H9 (cell line): ENCODE measurements at regions not wholly inside any gene's neighbourhood (a gene's known extent, or its start where the extent isn't known, plus 50 kb on each side); places are given as distances from the start of the nearest gene placed in this dataset.
"Not testable (repeated sequence)": the region's sequence is repeated elsewhere in the genome, so short reads cannot be mapped to it uniquely, and the experiment has no call there.

Source experiments
- DNase-seq: peaks from one replicate; pipeline ENCODE4 v3.0.0-alpha.2; 2017
- H2AFZ ChIP-seq: one replicate; pipeline ENCODE4 v1.6.1; 2013; ENCODE audit warnings: mild to moderate bottlenecking, low read length, control low read depth, moderate library complexity
- H2AK5ac ChIP-seq: 2 replicates; pipeline ENCODE4 v1.6.1; 2013; ENCODE audit warnings: low read length, control low read depth, mixed read lengths; ENCODE audit not compliant: insufficient read length
- H2BK120ac ChIP-seq: one replicate; pipeline ENCODE4 v1.6.1; 2013; ENCODE audit warnings: low read depth, mild to moderate bottlenecking, low read length, control low read depth, inconsistent platforms; ENCODE audit not compliant: poor library complexity, severe bottlenecking
- H2BK12ac ChIP-seq: 2 replicates; pipeline ENCODE4 v1.6.1; 2013; ENCODE audit warnings: low read length, control low read depth, mixed read lengths, low read depth; ENCODE audit not compliant: insufficient read length
- H2BK15ac ChIP-seq: 2 replicates; pipeline ENCODE4 v1.6.1; 2013; ENCODE audit warnings: low read depth, low read length, control low read depth
- H2BK20ac ChIP-seq: one replicate; pipeline ENCODE4 v1.6.1; 2013; ENCODE audit warnings: low read depth, mild to moderate bottlenecking, low read length, control low read depth, inconsistent platforms; ENCODE audit not compliant: poor library complexity, severe bottlenecking
- H2BK5ac ChIP-seq: 2 replicates; pipeline ENCODE4 v1.6.1; 2013; ENCODE audit warnings: low read length, control low read depth, mixed read lengths; ENCODE audit not compliant: insufficient read length
- H3K14ac ChIP-seq: 2 replicates; pipeline ENCODE4 v1.6.1; 2013; ENCODE audit warnings: low read length, control low read depth; ENCODE audit not compliant: insufficient read depth
- H3K18ac ChIP-seq: 2 replicates; pipeline ENCODE4 v1.6.1; 2013; ENCODE audit warnings: low read depth, mild to moderate bottlenecking, mixed read lengths, low read length, control low read depth; ENCODE audit not compliant: insufficient read length
- H3K23ac ChIP-seq: 2 replicates; pipeline ENCODE4 v1.6.1; 2013; ENCODE audit warnings: low read length, control low read depth, mixed read lengths, low read depth; ENCODE audit not compliant: insufficient read length
- H3K23me2 ChIP-seq: 2 replicates; pipeline ENCODE4 v1.6.1; 2013; ENCODE audit warnings: low read depth, mild to moderate bottlenecking, mixed read lengths, low read length, control low read depth; ENCODE audit not compliant: insufficient read length, poor library complexity, severe bottlenecking
- H3K27ac ChIP-seq: 2 replicates; pipeline ENCODE4 v1.5.1; 2013; ENCODE audit warnings: low read length, control low read depth, mixed read lengths, low read depth; ENCODE audit not compliant: insufficient read length
- H3K27me3 ChIP-seq: 2 replicates; pipeline ENCODE4 v1.6.1; 2013; ENCODE audit warnings: low read length, control low read depth, inconsistent platforms; ENCODE audit not compliant: insufficient read depth
- H3K4ac ChIP-seq: 2 replicates; pipeline ENCODE4 v1.6.1; 2013; ENCODE audit warnings: low read depth, mild to moderate bottlenecking, control low read depth, inconsistent platforms, low read length, moderate library complexity
- H3K4me1 ChIP-seq: 2 replicates; pipeline ENCODE4 v1.6.1; 2013; ENCODE audit warnings: low read length, control low read depth, inconsistent platforms; ENCODE audit not compliant: insufficient read depth
- H3K4me2 ChIP-seq: 2 replicates; pipeline ENCODE4 v1.6.1; 2013; ENCODE audit warnings: low read length, control low read depth, mixed read lengths; ENCODE audit not compliant: insufficient read length, insufficient read depth
- H3K56ac ChIP-seq: 2 replicates; pipeline ENCODE4 v1.6.1; 2013; ENCODE audit warnings: low read depth, mild to moderate bottlenecking, mixed read lengths, low read length, control low read depth; ENCODE audit not compliant: insufficient read length
- H3K79me1 ChIP-seq: 2 replicates; pipeline ENCODE4 v1.6.1; 2013; ENCODE audit warnings: low read depth, mild to moderate bottlenecking, moderate library complexity, low read length, control low read depth, inconsistent platforms; ENCODE audit not compliant: insufficient read depth, poor library complexity, severe bottlenecking
- H3K79me2 ChIP-seq: 2 replicates; pipeline ENCODE4 v1.6.1; 2013; ENCODE audit warnings: low read length, control low read depth, inconsistent platforms; ENCODE audit not compliant: insufficient read depth
- H3K9ac ChIP-seq: 2 replicates; pipeline ENCODE4 v1.6.1; 2013; ENCODE audit warnings: low read length, control low read depth, mixed read lengths; ENCODE audit not compliant: insufficient read length; ENCODE audit errors: extremely low read depth
- H3K9me3 ChIP-seq: one replicate; pipeline ENCODE4 v1.6.1; 2013; ENCODE audit warnings: low read depth, low read length, inconsistent platforms; ENCODE audit not compliant: control insufficient read depth
- H3T11ph ChIP-seq: one replicate; pipeline ENCODE4 v1.6.1; 2013; ENCODE audit warnings: mild to moderate bottlenecking, low read length, control low read depth, inconsistent platforms
- H4K20me1 ChIP-seq: one replicate; pipeline ENCODE4 v1.6.1; 2013; ENCODE audit not compliant: control insufficient read depth, insufficient read length, insufficient read depth
- H4K5ac ChIP-seq: 2 replicates; pipeline ENCODE4 v1.6.1; 2013; ENCODE audit warnings: low read depth, mild to moderate bottlenecking, mixed read lengths, low read length, control low read depth; ENCODE audit not compliant: insufficient read length
- H4K8ac ChIP-seq: replicated peaks from 2 replicates; pipeline ENCODE4 v1.6.1; 2013; ENCODE audit warnings: low read length, control low read depth, mixed read lengths, low read depth; ENCODE audit not compliant: insufficient read length
- H4K91ac ChIP-seq: 2 replicates; pipeline ENCODE4 v1.6.1; 2013; ENCODE audit warnings: low read depth, mild to moderate bottlenecking, moderate library complexity, mixed read lengths, low read length, control low read depth; ENCODE audit not compliant: insufficient read length
- H3K27ac Mint-ChIP-seq, 3 experiments: 2 replicates in 2 of 3; 3 replicates in 1 of 3; pipeline ENCODE4 v1.8.0; 2020 to 2021; ENCODE audit warnings: mixed read lengths in 3 of 3, mild to moderate bottlenecking in 1 of 3, moderate library complexity in 1 of 3
- H3K27me3 Mint-ChIP-seq: 2 replicates; pipeline ENCODE4 v1.8.0; 2021; ENCODE audit warnings: low read depth, mild to moderate bottlenecking, moderate library complexity, mixed read lengths
- H3K36me3 Mint-ChIP-seq, 3 experiments: 2 replicates in 2 of 3; 3 replicates in 1 of 3; pipeline ENCODE4 v1.8.0; 2020 to 2021; ENCODE audit warnings: low read depth in 3 of 3, mixed read lengths in 3 of 3; ENCODE audit not compliant: insufficient read depth in 1 of 3
- H3K4me1 Mint-ChIP-seq, 2 experiments: 2 replicates each; pipeline ENCODE4 v1.8.0; 2020; ENCODE audit warnings: mixed read lengths in 2 of 2
- H3K4me3 Mint-ChIP-seq, 2 experiments: 2 replicates in 1 of 2; 3 replicates in 1 of 2; pipeline ENCODE4 v1.8.0; 2020 to 2021; ENCODE audit warnings: mild to moderate bottlenecking in 2 of 2, mixed read lengths in 2 of 2, moderate library complexity in 1 of 2
- H3K9me3 Mint-ChIP-seq, 2 experiments: 2 replicates in 1 of 2; 3 replicates in 1 of 2; pipeline ENCODE4 v1.8.0; 2020; ENCODE audit warnings: mild to moderate bottlenecking in 2 of 2, mixed read lengths in 2 of 2, moderate library complexity in 1 of 2
- WGBS: extraction: QIAGEN DNeasy Blood & Tissue Kit; methylation state at CpG from one replicate; pipeline ENCODE4 v1.1.7; 2013; ENCODE audit warnings: missing lambda C conversion rate, low lambda C conversion rate, mixed read lengths; ENCODE audit not compliant: insufficient read length; ENCODE audit errors: extremely low coverage; 5-methylcytosine and 5-hydroxymethylcytosine counted together
- TF ChIP-seq, protein P1 (sequence below): fragments of 200-600 bp; sonication (generic); conservative IDR thresholded peaks from 3 replicates; pipeline ENCODE4 v1.8.0; 2021; ENCODE audit warnings: antibody characterized with exemption, mild to moderate bottlenecking

DNA sequence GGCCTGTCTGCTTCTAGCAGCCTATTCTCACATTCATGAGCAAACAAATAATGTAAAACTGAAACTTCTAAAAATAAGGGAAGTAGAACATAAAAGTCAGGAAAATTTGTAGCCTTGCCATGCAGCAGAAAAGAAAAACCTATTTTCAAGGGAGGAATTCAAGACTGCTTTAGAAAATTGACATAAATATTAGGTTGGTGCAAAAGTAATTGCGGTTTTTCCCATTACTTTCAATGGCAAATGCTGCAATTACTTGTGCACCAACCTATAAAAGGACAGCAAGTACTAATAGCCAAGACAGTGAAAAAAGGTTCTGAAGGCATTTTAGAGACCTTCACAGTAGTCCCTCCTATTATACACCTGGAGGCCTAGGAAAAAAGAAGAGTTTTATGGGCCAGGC is 457.8 kb downstream of the KLHL4 start:
- H3K27ac Mint-ChIP-seq = no peak overlapping the region

DNA sequence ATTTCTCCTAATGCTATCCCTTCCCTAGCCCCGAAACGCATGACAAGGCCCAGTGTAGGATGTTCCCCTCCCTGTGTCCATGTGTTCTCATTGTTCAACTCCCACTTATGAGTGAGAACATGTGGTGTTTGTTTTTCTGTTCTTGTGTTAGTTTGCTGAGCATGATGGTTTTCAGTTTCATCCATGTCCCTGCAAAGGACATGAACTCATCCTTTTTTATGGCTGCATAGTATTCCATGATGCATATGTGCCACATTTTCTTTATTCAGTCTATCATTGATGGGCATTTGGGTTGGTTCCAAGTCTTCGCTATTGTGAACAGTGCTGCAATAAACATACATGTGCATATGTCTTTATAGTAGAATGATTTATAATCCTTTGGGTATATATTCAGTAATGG is 490.3 kb downstream of the KLHL4 start:
- H3K27me3 Mint-ChIP-seq = not testable (repeated sequence)

More for the DNA sequence above, 457.8 kb downstream of the KLHL4 start:
- H2BK20ac ChIP-seq = no peak overlapping the region
- no peak overlapping the region for H2BK5ac ChIP-seq
- no CpG with 5 or more reads among the region's 1 CpG for WGBS
- no peaks in the 10 kb centered on the region for H3K79me2 ChIP-seq
- peaks cover 5 to 15% (median 8%) of the 10 kb centered on the region in 3 experiments; a peak in 6 of 7 replicates for H3K36me3 Mint-ChIP-seq
- no peaks in the 10 kb centered on the region; a peak in 2 of 4 replicates for H3K4me1 Mint-ChIP-seq
- no peak overlapping the region for H2BK12ac ChIP-seq
- no peak overlapping the region for H4K8ac ChIP-seq
- no peak overlapping the region for H2AK5ac ChIP-seq
- no peaks in the 10 kb centered on the region for H4K20me1 ChIP-seq
- no peaks in the 10 kb centered on the region for H3K23me2 ChIP-seq
- H4K91ac ChIP-seq = no peak overlapping the region
- no peak overlapping the region for H3K56ac ChIP-seq
- H3K4me1 ChIP-seq = no peaks in the 10 kb centered on the region
- H3K27ac ChIP-seq = no peak overlapping the region
- H2BK120ac ChIP-seq = no peak overlapping the region
- no peaks in the 10 kb centered on the region for H3K9me3 ChIP-seq
- DNase-seq = no peak
- H3T11ph ChIP-seq = no peak overlapping the region
- no peaks in the 10 kb centered on the region for H3K27me3 Mint-ChIP-seq
- no peak overlapping the region for H3K18ac ChIP-seq
- no peak overlapping the region for H3K14ac ChIP-seq
- H2BK15ac ChIP-seq = no peak overlapping the region
- peaks cover 16 to 17% of the 10 kb centered on the region in 2 experiments; a peak in 4 of 5 replicates for H3K9me3 Mint-ChIP-seq
- H3K4me2 ChIP-seq = no peak overlapping the region
- H3K4ac ChIP-seq = no peak overlapping the region
- H2AFZ ChIP-seq = no peak overlapping the region
- H3K4me3 Mint-ChIP-seq = no peak overlapping the region
- no peaks in the 10 kb centered on the region for H3K27me3 ChIP-seq
- no peak overlapping the region for H3K23ac ChIP-seq
- no peaks in the 10 kb centered on the region for H3K79me1 ChIP-seq
- H4K5ac ChIP-seq = no peak overlapping the region
- TF ChIP-seq, protein P1, sequence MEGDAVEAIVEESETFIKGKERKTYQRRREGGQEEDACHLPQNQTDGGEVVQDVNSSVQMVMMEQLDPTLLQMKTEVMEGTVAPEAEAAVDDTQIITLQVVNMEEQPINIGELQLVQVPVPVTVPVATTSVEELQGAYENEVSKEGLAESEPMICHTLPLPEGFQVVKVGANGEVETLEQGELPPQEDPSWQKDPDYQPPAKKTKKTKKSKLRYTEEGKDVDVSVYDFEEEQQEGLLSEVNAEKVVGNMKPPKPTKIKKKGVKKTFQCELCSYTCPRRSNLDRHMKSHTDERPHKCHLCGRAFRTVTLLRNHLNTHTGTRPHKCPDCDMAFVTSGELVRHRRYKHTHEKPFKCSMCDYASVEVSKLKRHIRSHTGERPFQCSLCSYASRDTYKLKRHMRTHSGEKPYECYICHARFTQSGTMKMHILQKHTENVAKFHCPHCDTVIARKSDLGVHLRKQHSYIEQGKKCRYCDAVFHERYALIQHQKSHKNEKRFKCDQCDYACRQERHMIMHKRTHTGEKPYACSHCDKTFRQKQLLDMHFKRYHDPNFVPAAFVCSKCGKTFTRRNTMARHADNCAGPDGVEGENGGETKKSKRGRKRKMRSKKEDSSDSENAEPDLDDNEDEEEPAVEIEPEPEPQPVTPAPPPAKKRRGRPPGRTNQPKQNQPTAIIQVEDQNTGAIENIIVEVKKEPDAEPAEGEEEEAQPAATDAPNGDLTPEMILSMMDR = no peak
- H3K9ac ChIP-seq = no peak overlapping the region

More for the DNA sequence above, 490.3 kb downstream of the KLHL4 start:
- not testable (repeated sequence) for H3T11ph ChIP-seq, H4K20me1 ChIP-seq, H3K9me3 ChIP-seq, H3K4me1 ChIP-seq, H3K4me2 ChIP-seq, H3K79me1 ChIP-seq, H3K14ac ChIP-seq, H4K8ac ChIP-seq, H3K23me2 ChIP-seq, H4K5ac ChIP-seq, H2AFZ ChIP-seq, H3K4ac ChIP-seq, H3K27ac Mint-ChIP-seq, H3K23ac ChIP-seq, H3K9ac ChIP-seq, DNase-seq, H2BK5ac ChIP-seq, H4K91ac ChIP-seq, H3K27me3 ChIP-seq, H3K4me1 Mint-ChIP-seq, H3K18ac ChIP-seq, H3K4me3 Mint-ChIP-seq, H2BK120ac ChIP-seq, H3K79me2 ChIP-seq, H3K27ac ChIP-seq, H3K56ac ChIP-seq, H2BK12ac ChIP-seq, H2BK20ac ChIP-seq, H2AK5ac ChIP-seq, H2BK15ac ChIP-seq
- Mint-ChIP-seq H3K36me3 (peaks cover 4 to 16% (median 12%) of the 10 kb centered on the region in 3 experiments), H3K9me3 (peaks cover 24 to 27% of the 10 kb centered on the region in 2 experiments)
- no CpG with 5 or more reads among the region's 3 CpGs for WGBS
